GM23338 (cell line): ENCODE measurements at regions not wholly inside any gene's neighbourhood (a gene's known extent, or its start where the extent isn't known, plus 50 kb on each side); places are given as distances from the start of the nearest gene placed in this dataset.
A peak's percentile ranks its signal among the peaks of the same experiment; 100 is the strongest.

ENCODE experiments used
- ATAC-seq: fragments of 200-7000 bp; cut with Tn5 transposase; 3 replicates; pipeline ENCODE4 v1.9.1; 2020
- DNase-seq: peaks from one replicate; pipeline ENCODE4 v3.0.0-alpha.2; 2015; ENCODE audit warnings: low spot score
- H2AFZ ChIP-seq: fragments of 200-600 bp; sonication (generic); 2 replicates; pipeline ENCODE4 v1.8.0; 2016; ENCODE audit warnings: antibody characterized with exemption, mild to moderate bottlenecking, moderate library complexity
- H3F3A ChIP-seq: fragments of 200-600 bp; sonication (generic); replicated peaks from 2 replicates; pipeline ENCODE4 v1.8.0; 2017; ENCODE audit warnings: antibody characterized with exemption, mixed run types, low read depth
- H3K27ac ChIP-seq: fragments of 200-600 bp; sonication (generic); 2 replicates; pipeline ENCODE4 v1.6.1; 2016; ENCODE audit warnings: low read depth
- H3K27me3 ChIP-seq: fragments of 200-600 bp; sonication (generic); 2 replicates; pipeline ENCODE4 v1.8.0; 2016; ENCODE audit warnings: mild to moderate bottlenecking, mixed run types, moderate library complexity; ENCODE audit not compliant: insufficient read depth
- H3K36me3 ChIP-seq: fragments of 200-600 bp; sonication (generic); 2 replicates; pipeline ENCODE4 v1.8.0; 2016; ENCODE audit warnings: mild to moderate bottlenecking; ENCODE audit not compliant: insufficient read depth
- H3K4me1 ChIP-seq: fragments of 200-600 bp; sonication (generic); 2 replicates; pipeline ENCODE4 v1.8.0; 2016; ENCODE audit warnings: mild to moderate bottlenecking, moderate library complexity; ENCODE audit not compliant: insufficient read depth
- H3K4me2 ChIP-seq: fragments of 200-600 bp; sonication (generic); 2 replicates; pipeline ENCODE4 v1.7.1; 2017; ENCODE audit warnings: mixed run types
- H3K4me3 ChIP-seq: fragments of 200-600 bp; sonication (generic); 2 replicates; pipeline ENCODE4 v1.6.1; 2016; ENCODE audit warnings: mixed run types
- H3K79me2 ChIP-seq: fragments of 200-600 bp; sonication (generic); replicated peaks from 2 replicates; pipeline ENCODE4 v1.8.0; 2017; ENCODE audit warnings: mild to moderate bottlenecking; ENCODE audit not compliant: insufficient read depth
- H3K9me2 ChIP-seq: fragments of 200-600 bp; sonication (generic); 2 replicates; pipeline ENCODE4 v1.8.0; 2017; ENCODE audit not compliant: insufficient read depth
- H4K20me1 ChIP-seq: fragments of 200-600 bp; sonication (generic); replicated peaks from 2 replicates; pipeline ENCODE4 v1.8.0; 2017; ENCODE audit warnings: mild to moderate bottlenecking; ENCODE audit not compliant: insufficient read depth
- H3K27ac Mint-ChIP-seq: 2 replicates; pipeline ENCODE4 v1.8.0; 2020; ENCODE audit warnings: inconsistent platforms, mild to moderate bottlenecking, moderate library complexity, mixed read lengths
- H3K27me3 Mint-ChIP-seq: 3 replicates; pipeline ENCODE4 v1.8.0; 2022; ENCODE audit warnings: low read depth, mild to moderate bottlenecking, moderate library complexity, mixed read lengths, inconsistent platforms; ENCODE audit not compliant: insufficient read depth, poor library complexity
- H3K36me3 Mint-ChIP-seq: 3 replicates; pipeline ENCODE4 v1.8.0; 2021; ENCODE audit warnings: low read depth, mild to moderate bottlenecking, inconsistent platforms, moderate library complexity, mixed read lengths
- H3K4me1 Mint-ChIP-seq: 3 replicates; pipeline ENCODE4 v1.8.0; 2020; ENCODE audit warnings: mild to moderate bottlenecking, inconsistent platforms, mixed read lengths
- H3K4me3 Mint-ChIP-seq: 3 replicates; pipeline ENCODE4 v1.8.0; 2021; ENCODE audit warnings: moderate library complexity, mild to moderate bottlenecking, inconsistent platforms, mixed read lengths
- H3K9me3 Mint-ChIP-seq: 3 replicates; pipeline ENCODE4 v1.8.0; 2020; ENCODE audit warnings: moderate library complexity, mild to moderate bottlenecking, inconsistent platforms, mixed read lengths
- CREB1 ChIP-seq: fragments of 250-450 bp; sonication (Bioruptor Pico); IDR thresholded peaks from 2 replicates; pipeline ENCODE4 v1.5.0; 2020; ENCODE audit warnings: low read depth, mild to moderate bottlenecking, moderate library complexity
- EZH2phosphoT487 ChIP-seq: fragments of 200-600 bp; sonication (generic); IDR thresholded peaks from one replicate; pipeline ENCODE4 v1.8.1; 2018; ENCODE audit warnings: antibody characterized with exemption; ENCODE audit not compliant: unreplicated experiment
- NANOG ChIP-seq: IDR thresholded peaks from 2 replicates; pipeline ENCODE4 v1.6.1; 2016; ENCODE audit warnings: antibody characterized with exemption, borderline replicate concordance
- POLR2AphosphoS5 ChIP-seq: IDR thresholded peaks from 2 replicates; pipeline ENCODE4 v1.6.1; 2016; ENCODE audit warnings: antibody characterized with exemption, low read depth
- STAT1 ChIP-seq: IDR thresholded peaks from one replicate; pipeline ENCODE4 v1.6.1; 2016; ENCODE audit warnings: antibody characterized with exemption; ENCODE audit not compliant: unreplicated experiment
- ZNF331 ChIP-seq: fragments of 250-450 bp; sonication (Bioruptor Pico); IDR thresholded peaks from 2 replicates; pipeline ENCODE4 v1.5.0; 2020; ENCODE audit warnings: low read depth, mild to moderate bottlenecking, moderate library complexity
- TF ChIP-seq, protein P1 (sequence below), 2 experiments: fragments of 200-600 bp in 1 of 2; sonication (generic) in 1 of 2; conservative IDR thresholded peaks; 2 replicates each; pipeline versions ENCODE4 v1.5.1 to v1.6.1; 2016 to 2017; ENCODE audit warnings: antibody characterized with exemption in 2 of 2, low read depth in 2 of 2, mild to moderate bottlenecking in 2 of 2, moderate library complexity in 1 of 2
- TF ChIP-seq, protein P2 (sequence below): IDR thresholded peaks from one replicate; pipeline ENCODE4 v1.6.1; 2018; ENCODE audit warnings: antibody characterized with exemption; ENCODE audit not compliant: unreplicated experiment
- TF ChIP-seq, protein P3 (sequence below): fragments of 250-450 bp; sonication (Bioruptor Pico); IDR thresholded peaks from 2 replicates; pipeline ENCODE4 v1.5.0; 2020; ENCODE audit warnings: mild to moderate bottlenecking, moderate library complexity

DNA sequence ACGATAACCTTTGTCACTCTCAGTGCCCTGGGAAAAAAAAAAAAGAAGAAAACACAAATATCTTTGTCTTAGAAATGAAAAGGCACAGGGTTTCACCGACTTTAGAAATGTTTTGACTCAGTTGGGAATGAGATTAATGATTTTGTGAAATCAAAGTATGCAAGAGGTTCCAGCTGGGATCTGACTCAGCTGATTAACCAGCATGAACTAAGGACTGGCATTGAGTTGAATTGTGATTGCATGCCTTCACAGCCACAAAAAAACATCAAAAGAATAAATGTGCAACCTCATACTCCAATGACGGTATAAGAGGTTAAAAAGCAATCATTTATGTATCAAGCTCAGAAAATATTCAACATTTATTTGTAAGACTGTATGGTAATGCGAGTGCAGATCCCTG, 566.6 kb upstream of the DSEL start:
- H3K4me3 Mint-ChIP-seq: no peak overlapping the region
- peak overlapping the region; percentile 88 for H3K27ac Mint-ChIP-seq
- DNase-seq: no peak
- no peak for TF ChIP-seq NANOG
- H3K9me3 Mint-ChIP-seq: no peaks in the 10 kb centered on the region
- H3K27ac ChIP-seq: no peak overlapping the region
- H3K4me3 ChIP-seq: no peak overlapping the region
- peaks cover 22% of the 10 kb centered on the region for H3K4me1 Mint-ChIP-seq
- H3K4me1 ChIP-seq: peaks cover 10% of the 10 kb centered on the region; the same call in 1 of the 2 replicates
- H4K20me1 ChIP-seq: no peaks in the 10 kb centered on the region
- no peak for ATAC-seq
- H3K79me2 ChIP-seq: no peaks in the 10 kb centered on the region
- H3K36me3 Mint-ChIP-seq: no peaks in the 10 kb centered on the region
- H3F3A ChIP-seq: no peaks in the 10 kb centered on the region
- H3K27me3 Mint-ChIP-seq: peaks cover 3% of the 10 kb centered on the region
- no peaks in the 10 kb centered on the region for H3K27me3 ChIP-seq
- H3K9me2 ChIP-seq: no peaks in the 10 kb centered on the region
- no peaks in the 10 kb centered on the region for H3K36me3 ChIP-seq
- H2AFZ ChIP-seq: no peak overlapping the region
- H3K4me2 ChIP-seq: no peak overlapping the region

DNA sequence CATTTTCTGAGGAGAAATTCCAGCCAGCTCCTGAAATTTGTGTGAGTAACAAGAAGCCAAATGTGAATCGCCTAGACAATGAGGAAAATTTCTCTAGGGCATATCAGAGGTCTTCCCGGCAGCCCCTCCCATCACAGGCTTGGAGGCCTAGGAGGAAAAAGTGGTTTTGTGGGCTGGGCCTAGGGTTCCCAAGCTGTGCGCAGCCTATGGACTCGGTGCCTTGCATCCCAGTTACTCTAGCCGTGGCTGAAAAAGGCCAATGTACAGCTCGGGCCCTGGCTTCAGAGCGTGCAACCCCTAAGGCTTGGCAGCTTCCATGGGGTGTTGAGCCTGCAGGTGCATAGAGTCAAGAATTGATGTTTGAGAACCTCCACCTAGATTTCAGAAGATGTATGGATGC, 556.2 kb upstream of the DSEL start:
- ATAC-seq (no peak), DNase-seq (no peak)
- Histone ChIP-seq H3K9me2 (no peaks in the 10 kb centered on the region), H3K4me3 (no peak overlapping the region), H3K27me3 (no peaks in the 10 kb centered on the region), H3K36me3 (no peaks in the 10 kb centered on the region), H3K27ac (no peak overlapping the region), H2AFZ (no peak overlapping the region), H3K79me2 (no peaks in the 10 kb centered on the region), H3K4me2 (no peak overlapping the region), H4K20me1 (no peaks in the 10 kb centered on the region), H3K4me1 (no peaks in the 10 kb centered on the region), H3F3A (no peaks in the 10 kb centered on the region)
- H3K27me3 Mint-ChIP-seq: no peaks in the 10 kb centered on the region
- H3K27ac Mint-ChIP-seq: no peak overlapping the region
- H3K4me1 Mint-ChIP-seq: no peaks in the 10 kb centered on the region
- no peak for TF ChIP-seq ZNF331
- TF ChIP-seq EZH2phosphoT487: no peak
- TF ChIP-seq CREB1: no peak
- no peak for TF ChIP-seq STAT1
- TF ChIP-seq, protein P1, sequence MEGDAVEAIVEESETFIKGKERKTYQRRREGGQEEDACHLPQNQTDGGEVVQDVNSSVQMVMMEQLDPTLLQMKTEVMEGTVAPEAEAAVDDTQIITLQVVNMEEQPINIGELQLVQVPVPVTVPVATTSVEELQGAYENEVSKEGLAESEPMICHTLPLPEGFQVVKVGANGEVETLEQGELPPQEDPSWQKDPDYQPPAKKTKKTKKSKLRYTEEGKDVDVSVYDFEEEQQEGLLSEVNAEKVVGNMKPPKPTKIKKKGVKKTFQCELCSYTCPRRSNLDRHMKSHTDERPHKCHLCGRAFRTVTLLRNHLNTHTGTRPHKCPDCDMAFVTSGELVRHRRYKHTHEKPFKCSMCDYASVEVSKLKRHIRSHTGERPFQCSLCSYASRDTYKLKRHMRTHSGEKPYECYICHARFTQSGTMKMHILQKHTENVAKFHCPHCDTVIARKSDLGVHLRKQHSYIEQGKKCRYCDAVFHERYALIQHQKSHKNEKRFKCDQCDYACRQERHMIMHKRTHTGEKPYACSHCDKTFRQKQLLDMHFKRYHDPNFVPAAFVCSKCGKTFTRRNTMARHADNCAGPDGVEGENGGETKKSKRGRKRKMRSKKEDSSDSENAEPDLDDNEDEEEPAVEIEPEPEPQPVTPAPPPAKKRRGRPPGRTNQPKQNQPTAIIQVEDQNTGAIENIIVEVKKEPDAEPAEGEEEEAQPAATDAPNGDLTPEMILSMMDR (conservative IDR thresholded peaks at IDR 0.05; ENCODE audit: low read depth in 2 of 2): no peak
- TF ChIP-seq, protein P2, sequence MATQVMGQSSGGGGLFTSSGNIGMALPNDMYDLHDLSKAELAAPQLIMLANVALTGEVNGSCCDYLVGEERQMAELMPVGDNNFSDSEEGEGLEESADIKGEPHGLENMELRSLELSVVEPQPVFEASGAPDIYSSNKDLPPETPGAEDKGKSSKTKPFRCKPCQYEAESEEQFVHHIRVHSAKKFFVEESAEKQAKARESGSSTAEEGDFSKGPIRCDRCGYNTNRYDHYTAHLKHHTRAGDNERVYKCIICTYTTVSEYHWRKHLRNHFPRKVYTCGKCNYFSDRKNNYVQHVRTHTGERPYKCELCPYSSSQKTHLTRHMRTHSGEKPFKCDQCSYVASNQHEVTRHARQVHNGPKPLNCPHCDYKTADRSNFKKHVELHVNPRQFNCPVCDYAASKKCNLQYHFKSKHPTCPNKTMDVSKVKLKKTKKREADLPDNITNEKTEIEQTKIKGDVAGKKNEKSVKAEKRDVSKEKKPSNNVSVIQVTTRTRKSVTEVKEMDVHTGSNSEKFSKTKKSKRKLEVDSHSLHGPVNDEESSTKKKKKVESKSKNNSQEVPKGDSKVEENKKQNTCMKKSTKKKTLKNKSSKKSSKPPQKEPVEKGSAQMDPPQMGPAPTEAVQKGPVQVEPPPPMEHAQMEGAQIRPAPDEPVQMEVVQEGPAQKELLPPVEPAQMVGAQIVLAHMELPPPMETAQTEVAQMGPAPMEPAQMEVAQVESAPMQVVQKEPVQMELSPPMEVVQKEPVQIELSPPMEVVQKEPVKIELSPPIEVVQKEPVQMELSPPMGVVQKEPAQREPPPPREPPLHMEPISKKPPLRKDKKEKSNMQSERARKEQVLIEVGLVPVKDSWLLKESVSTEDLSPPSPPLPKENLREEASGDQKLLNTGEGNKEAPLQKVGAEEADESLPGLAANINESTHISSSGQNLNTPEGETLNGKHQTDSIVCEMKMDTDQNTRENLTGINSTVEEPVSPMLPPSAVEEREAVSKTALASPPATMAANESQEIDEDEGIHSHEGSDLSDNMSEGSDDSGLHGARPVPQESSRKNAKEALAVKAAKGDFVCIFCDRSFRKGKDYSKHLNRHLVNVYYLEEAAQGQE: no peak
- no peak for TF ChIP-seq NANOG
- TF ChIP-seq POLR2AphosphoS5: no peak
- TF ChIP-seq, protein P3, sequence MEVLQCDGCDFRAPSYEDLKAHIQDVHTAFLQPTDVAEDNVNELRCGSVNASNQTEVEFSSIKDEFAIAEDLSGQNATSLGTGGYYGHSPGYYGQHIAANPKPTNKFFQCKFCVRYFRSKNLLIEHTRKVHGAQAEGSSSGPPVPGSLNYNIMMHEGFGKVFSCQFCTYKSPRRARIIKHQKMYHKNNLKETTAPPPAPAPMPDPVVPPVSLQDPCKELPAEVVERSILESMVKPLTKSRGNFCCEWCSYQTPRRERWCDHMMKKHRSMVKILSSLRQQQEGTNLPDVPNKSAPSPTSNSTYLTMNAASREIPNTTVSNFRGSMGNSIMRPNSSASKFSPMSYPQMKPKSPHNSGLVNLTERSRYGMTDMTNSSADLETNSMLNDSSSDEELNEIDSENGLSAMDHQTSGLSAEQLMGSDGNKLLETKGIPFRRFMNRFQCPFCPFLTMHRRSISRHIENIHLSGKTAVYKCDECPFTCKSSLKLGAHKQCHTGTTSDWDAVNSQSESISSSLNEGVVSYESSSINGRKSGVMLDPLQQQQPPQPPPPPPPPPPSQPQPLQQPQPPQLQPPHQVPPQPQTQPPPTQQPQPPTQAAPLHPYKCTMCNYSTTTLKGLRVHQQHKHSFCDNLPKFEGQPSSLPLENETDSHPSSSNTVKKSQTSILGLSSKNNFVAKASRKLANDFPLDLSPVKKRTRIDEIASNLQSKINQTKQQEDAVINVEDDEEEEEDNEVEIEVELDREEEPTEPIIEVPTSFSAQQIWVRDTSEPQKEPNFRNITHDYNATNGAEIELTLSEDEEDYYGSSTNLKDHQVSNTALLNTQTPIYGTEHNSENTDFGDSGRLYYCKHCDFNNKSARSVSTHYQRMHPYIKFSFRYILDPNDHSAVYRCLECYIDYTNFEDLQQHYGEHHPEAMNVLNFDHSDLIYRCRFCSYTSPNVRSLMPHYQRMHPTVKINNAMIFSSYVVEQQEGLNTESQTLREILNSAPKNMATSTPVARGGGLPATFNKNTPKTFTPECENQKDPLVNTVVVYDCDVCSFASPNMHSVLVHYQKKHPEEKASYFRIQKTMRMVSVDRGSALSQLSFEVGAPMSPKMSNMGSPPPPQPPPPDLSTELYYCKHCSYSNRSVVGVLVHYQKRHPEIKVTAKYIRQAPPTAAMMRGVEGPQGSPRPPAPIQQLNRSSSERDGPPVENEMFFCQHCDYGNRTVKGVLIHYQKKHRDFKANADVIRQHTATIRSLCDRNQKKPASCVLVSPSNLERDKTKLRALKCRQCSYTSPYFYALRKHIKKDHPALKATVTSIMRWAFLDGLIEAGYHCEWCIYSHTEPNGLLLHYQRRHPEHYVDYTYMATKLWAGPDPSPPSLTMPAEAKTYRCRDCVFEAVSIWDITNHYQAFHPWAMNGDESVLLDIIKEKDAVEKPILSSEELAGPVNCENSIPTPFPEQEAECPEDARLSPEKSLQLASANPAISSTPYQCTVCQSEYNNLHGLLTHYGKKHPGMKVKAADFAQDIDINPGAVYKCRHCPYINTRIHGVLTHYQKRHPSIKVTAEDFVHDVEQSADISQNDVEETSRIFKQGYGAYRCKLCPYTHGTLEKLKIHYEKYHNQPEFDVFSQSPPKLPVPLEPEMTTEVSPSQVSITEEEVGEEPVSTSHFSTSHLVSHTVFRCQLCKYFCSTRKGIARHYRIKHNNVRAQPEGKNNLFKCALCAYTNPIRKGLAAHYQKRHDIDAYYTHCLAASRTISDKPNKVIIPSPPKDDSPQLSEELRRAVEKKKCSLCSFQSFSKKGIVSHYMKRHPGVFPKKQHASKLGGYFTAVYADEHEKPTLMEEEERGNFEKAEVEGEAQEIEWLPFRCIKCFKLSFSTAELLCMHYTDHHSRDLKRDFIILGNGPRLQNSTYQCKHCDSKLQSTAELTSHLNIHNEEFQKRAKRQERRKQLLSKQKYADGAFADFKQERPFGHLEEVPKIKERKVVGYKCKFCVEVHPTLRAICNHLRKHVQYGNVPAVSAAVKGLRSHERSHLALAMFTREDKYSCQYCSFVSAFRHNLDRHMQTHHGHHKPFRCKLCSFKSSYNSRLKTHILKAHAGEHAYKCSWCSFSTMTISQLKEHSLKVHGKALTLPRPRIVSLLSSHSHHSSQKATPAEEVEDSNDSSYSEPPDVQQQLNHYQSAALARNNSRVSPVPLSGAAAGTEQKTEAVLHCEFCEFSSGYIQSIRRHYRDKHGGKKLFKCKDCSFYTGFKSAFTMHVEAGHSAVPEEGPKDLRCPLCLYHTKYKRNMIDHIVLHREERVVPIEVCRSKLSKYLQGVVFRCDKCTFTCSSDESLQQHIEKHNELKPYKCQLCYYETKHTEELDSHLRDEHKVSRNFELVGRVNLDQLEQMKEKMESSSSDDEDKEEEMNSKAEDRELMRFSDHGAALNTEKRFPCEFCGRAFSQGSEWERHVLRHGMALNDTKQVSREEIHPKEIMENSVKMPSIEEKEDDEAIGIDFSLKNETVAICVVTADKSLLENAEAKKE: no peak
- H3K36me3 Mint-ChIP-seq: peaks cover 26% of the 10 kb centered on the region
- no peak overlapping the region for H3K4me3 Mint-ChIP-seq
- H3K9me3 Mint-ChIP-seq: peaks cover 32% of the 10 kb centered on the region
